HG03025 (cell line): ENCODE measurements at regions not wholly inside any gene's neighbourhood (a gene's known extent, or its start where the extent isn't known, plus 50 kb on each side); places are given as distances from the start of the nearest gene placed in this dataset.

Experiments
- ATAC-seq: cut with Tn5 transposase; IDR thresholded peaks from one replicate; pipeline ENCODE4 v1.9.1; 2021; ENCODE audit warnings: mild to moderate bottlenecking, moderate library complexity; ENCODE audit not compliant: unreplicated experiment, low FRiP score

DNA sequence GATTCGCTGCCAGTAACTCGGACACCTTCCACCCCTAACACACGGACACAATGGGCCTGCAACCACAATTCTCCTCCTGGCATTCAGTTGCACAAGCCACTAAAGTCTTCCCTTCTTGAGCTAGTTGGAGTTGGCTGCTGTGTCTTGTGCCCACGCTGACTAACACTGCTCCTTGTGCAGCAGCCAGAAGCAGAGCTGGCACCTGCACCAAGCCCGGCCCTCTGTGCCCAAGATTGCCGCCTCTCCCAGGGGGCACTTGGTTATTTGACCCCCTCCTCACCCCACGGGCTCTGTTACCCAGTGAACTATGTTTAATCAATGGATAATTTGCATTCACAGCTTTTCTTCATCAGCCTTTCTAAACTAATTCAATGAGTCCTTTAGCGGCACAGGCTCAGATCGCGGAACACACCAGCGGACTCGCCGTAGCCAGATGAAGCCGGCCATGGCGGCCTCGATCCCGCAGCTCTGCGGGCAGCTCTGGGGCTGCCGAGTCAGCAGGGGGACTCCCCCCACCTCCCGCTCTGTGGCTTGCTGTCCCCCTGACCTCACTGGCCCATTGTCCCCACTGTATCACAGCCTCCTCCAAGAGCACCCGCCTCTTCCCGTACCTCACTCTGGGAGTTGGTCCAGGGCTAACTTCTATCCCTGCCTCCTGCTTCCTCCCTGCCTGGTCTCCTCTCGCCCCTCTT lies 94.8 kb upstream of the AFDN start:
- ATAC-seq: no peak

DNA sequence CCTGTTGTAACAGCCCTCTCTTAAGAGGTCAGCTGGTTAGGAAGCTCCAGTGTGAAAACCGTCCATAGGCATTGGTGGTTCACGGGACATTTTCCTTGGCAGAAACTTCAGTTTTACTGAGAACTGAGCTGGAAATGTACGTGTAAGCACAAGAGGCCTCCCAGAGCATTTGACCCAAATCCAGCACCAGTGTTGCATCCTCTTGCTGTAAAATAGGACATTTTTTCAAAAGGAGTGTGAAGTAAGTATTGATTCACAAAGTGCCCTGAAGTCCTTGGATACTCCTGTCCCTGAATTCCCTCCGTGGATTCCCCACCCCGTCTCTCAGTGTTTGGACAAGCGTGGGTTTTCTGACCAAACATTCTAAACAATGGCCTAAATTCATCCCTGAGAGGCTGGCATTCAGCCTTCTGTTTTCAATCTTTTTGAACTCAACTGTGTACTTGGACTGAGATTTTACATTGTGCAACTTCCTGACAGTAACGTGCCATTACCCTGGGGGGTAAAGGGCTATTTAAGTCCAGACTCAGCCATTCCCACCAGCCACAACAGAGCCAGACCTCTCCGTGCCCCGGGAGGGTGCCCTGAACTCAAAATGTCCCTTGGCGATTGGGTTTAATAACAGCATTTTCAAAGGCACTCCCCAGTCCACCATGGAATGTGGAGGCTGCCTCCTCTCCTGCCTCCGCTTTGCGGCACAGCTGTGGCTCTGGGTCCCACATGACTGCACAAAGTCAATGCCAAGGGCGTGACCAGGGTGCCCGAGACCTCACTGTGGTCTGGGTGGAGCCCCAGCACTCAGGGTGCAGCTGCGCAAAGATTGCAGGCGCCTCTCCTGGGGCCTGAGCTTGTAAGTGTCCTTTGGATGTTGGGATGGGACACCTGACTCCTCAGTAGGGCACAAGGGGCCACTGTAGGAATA lies 92.7 kb upstream of the AFDN start:
- no peak for ATAC-seq

DNA sequence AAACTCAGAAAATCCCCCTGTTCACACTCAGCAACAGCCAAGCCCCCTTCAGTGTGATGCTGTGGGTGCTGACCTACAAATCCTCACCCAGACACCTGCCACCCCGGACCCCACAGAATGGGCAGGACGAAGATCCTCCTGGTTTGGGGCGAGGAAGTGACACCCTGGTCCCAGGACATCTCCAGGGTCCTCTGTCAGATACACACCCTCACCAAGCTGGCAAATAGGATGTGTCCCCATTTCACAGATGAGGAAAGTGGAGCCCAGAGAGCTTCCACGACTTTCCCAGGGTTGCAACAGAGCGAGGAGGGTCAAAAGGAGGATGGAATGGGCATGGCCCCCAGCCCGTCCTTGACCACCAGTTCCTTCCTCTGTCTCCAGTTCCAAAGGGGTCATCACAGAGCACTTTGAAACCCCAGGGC lies 92.0 kb upstream of the AFDN start:
- ATAC-seq: no peak

DNA sequence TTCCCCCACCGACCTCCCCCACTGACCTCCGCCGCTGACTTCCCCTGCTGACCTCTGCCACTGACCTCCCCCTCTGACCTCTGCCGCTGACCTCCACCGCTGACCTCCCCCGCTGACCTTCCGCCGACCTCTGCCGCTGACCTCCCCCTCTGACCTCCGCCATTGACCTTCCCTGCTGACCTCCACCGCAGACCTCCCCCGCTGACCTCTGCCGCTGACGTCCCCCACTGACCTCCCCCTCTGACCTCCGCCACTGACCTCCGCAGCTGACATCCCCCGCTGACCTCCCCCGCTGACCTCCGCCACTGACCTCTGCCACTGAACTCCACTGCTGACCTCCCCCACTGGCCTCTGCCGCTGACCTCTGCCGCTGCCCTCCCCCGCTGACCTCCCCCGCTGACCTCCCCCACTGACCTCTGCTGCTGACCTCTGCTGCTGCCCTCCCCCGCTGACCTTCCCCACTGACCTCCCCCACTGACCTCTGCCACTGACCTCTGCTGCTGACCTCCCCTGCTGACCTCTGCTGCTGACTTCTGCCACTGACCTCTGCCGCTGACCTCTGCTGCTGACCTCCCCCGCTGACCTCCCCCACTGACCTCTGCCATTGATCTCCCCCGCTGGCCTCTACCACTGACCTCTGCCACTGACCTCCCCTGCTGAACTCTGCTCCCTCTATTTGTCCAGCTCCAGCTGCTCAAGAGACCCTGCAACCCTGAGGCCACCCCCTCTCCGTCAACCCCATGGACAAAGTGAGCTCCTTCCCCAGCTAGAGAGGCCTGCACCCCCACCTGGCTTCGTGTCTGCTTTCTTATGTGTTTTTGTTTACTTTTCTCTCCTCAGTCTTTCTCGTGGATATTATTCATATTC lies 91.4 kb upstream of the AFDN start:
- ATAC-seq: no peak

DNA sequence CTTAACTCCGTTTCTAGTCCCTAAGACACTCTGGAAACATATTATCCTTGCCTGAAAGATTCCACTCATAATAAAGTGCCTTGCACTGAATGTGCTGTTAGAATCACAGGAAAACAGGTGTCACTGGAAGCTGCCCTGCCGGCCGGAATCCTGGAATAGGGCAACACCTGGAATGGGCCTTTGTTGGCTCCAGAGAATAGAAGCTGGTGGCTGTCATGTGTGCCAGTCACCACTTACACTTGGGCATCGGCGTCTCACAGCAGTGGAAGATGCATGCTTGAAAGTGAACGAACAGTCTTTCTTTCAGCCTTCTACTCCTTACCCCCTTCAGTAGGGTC lies 90.8 kb upstream of the AFDN start:
- ATAC-seq: no peak

DNA sequence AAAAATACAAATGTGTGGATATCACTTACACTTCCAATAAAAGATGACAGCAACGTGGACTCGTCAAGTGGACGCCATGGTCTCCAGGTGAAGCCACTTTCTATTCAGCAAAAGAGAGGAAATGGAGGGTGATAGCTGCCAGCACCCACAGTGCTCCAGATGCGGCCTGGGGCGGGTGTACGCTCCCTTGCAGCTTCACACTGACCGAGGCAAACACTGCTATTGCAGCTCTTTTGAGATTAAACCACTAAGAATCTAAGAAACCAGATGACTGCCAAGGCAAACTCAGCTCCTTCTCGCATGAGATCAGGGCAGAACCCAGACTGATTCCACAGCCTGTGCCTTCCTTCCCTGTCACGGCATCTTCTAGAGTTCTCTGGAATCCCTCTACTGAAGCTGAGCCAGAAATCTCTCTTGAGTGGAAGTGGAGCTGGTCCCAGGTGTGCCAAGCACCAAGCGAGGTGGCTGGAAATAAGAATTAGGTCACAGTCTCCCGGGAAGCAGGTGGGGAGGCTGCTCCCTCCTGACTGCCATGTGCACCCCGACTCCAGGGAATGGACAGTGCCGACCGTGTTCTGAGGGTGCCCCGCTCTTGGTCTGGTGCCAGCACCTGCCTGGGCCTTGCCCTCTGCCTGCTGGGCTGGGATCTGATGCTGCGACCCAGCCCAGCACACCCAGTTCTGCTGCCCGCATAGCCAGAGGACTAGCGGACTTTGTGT lies 90.1 kb upstream of the AFDN start:
- no peak for ATAC-seq

DNA sequence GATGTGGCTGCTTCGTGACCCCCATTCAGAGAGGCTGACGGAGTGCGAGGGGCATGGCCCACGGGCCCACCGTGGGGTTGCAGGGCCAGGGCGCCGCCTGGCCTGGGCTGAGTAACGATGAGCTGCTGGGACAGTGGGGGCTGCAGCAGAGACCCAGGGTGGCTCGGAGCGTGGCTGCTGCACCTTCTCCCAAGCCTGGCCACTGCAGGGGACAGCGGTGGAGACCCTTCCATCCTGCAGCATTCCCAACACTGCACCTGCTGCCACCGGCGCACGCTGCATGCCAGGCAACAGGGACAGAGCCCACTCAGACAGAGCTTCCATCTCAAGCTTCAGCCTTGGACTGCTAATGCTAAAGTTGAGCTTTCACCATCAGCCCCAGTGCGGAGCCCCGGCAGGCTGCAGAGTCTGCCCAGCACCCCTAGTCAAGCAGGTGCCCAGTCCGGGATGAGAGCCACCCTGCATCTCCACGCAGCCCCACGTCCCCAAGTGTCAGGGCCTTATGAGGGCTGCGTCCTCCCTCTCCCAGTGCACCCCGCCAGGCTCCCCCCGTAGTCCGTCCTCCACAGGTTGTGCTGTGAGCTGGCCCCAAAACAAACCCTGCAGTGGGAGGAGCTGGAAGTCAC lies 89.4 kb upstream of the AFDN start:
- ATAC-seq: no peak

DNA sequence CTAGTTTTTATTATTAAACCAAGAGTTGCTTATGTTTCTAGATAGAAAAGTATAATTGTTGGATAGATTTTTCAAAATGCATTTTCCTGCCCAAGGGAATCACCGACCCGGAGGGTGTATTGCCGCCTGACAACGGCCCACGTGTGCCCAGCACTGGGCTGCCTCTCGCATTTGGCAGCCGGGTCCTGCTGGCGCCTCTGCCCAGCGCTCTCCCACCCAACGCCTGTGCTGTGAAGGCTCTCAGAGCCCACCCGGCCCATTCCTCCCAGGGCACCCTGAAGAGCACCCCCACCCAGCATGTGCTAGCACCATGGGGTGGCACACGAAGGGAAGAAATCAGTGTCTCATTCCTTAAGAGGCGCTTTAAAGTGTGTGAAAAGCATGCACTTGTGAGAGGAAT lies 88.3 kb upstream of the AFDN start:
- ATAC-seq: no peak

DNA sequence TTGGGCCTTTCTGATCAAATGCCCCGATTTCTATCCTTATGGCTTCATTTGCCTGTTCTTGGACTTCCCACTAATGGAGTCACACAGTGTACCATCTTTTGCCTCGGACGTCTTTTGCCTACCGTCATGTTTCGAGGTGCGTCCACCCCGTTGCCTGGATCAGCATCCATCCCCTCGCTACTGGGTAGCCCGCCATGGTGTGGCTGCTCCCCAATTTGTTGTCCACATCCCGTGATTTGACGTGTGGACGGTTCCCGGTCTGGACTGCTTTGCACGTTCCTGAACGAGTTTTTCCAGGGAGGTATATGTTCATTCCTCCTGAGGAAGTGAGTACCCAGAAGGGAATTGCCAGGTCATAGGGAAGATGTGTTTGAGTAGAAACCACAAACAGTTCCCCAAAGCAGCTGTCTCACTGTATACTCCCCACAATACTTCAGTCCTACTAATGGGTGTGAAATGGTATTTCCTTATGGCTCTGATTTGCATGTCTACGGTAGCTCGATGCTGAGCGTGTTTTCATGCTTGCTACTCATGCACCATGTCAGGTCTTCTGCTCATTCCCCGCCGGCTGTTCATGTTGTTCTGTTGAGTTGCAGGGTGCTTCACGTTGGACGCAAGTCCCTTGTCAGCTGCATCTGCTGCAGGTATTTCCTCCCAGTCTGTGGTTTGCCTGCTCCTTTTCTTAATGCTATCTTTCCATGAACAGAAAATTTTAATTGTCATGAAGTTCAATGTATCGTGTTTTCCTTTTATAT lies 86.8 kb upstream of the AFDN start:
- no peak for ATAC-seq

DNA sequence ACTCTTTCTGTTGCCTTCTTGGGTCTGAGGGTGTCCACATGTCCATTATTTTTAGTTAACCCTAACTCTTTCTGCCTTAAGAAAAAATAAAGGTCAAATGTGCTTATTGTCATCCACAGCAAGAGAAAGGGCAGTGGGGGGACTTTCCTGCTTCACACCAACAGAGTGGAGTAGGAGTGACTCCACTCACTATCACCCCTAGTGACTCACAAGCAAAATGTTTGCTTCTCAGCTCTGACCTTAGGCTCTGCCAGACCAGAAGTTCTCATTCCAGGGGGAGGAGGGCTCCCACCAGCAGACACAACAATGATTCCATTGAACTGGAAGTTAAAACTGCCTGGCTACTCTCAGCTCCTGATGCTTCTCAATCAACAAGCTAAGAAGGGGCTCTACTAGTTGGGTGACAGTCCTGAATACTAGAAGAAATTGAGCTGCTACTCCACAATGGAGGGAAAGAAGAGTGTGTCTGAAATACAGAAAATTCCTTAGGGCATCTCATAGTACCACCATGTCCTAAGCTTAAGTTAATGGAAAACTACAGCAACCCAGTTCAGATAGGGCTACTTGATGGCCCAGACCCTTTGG lies 83.9 kb upstream of the AFDN start:
- ATAC-seq: no peak

DNA sequence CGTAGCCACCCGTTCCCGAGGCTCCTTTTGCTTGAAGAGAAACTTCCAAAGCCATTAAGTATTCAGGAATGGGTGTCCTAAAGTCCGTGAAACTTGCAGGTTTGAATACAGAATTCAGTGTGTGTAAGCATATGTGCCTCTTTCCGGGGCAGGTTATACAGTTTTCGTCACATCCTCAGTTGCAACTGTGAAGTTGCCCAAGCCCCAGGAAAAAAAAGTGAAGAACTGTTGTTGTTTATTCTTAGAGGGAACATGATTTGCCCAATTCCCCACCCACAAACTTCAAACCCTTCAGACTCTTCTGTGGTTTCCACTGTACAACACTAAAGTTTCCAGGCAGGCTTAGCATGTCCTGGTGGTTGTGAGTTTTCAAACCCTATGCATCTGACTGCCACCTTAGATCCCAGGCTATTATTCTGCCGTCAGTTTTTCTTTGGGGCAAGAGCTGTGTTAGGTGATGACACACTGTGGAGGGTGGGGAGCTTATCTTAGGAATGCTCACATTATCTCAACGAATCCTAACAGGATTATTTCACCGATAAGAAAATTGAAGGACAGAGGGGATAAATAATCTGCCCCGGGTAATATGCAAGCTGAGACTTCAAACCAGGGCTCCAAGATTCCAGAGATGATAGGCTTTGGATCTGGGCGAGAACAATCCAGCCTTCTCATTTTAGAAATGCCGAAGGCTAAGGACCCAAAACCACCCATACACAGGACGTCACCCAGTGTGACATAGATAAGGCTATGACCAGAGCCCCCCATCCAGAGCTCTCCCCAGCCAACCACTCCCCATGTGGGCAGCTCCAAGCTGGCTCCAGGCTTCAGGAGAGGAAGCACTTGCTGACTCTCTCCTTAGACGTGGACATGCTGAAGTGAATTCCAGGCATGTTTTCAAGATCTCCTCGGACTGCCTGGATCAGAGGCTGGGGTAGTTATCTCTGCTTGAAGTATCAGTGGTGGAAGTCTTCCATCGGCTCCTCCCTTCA lies 81.7 kb upstream of the AFDN start:
- no peak for ATAC-seq

DNA sequence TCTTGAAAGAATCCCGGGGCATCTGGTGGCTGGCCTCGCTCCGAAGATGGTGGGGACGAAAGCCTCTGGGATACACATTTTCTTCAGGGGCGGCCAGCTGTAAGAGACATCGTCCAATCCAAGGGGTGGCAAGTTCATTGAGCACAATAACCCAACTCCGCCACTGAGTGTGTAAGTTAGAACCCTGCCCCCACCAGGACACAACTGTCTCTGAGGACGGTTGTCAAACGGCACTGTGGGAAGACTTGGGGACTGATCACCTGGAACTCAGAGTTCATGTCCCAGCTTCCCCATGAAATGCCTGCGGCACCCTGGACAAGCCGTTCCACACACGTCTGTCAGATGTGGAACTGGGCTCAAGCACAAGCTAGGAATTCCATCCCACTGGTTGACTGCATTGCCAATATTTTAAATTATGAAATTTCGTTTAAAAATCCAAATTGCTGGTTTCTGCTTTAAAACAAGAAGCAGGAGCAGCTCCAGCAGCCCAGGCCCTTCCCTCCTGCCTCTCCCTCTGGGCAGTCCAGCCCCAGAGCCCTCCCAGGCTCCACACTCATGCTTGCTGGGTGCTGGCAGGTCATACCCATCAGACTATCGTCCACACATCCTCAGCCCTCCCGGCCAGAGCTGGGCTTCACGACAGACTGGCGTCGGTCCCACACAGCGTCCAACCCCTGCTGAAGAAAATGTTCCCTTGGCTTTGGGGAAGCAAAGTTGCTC lies 80.9 kb upstream of the AFDN start:
- ATAC-seq: no peak

DNA sequence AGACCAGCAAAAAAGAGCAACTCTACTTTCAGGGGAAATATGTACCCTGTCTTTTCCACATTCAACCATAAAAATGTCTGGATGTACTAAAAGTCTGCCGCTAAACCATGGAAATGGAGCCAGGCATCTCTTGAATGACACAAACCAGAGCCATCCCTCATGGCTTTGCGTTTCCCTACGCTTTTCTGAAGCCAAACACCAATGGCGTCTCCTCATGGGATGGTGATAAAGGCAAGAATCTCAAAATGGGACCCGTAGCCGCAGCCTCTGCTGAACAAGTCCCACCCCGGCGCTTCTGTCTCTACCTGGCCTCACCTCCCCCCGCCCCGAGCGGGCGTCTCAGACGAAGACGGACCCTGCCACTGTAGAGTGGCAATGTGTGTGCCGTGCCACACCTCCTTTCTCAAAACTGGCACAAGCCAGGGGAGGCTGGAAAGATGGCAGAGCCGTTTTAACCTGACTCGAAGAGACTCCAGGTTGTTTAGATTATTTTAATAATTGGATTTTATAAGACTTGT lies 80.3 kb upstream of the AFDN start:
- ATAC-seq: no peak

DNA sequence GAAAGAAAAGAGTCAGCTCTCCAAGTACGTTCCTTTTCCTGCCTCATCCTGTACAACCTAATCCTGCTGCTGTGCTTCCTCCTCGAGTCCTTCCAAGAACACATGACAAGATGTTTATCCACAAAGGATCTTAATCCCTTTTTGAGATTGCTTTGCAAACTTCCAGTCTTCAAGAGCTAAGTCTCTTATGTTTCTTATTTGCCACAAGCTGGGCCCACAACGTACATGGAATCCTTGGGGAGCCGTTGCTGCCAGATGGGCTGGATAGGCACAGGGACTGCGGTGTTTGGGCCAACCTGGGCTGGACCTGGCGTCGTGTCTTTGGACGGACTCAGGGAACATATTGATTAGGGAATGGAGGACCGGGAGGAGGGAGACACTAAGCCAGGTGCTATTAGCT lies 79.7 kb upstream of the AFDN start:
- no peak for ATAC-seq

DNA sequence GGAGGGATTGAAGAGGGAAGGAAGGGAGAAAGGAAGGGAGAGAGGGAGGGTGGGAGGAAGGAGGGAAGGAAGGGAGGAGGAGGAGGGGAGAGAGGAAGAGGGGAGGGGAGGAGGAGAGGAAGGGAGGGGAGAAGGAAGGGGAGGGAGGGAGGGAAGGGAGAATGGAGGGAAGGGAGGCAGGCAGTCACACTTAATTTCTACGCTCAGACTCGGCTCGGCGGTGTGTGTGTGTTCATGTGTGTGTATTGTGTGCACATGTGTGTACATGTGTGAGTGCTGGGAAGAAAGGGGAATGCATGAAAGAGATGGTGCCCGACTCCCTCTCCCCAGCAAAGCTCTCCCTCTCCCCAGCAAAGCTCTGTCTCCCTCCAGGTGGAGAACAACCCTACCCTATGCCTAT lies 79.1 kb upstream of the AFDN start:
- no peak for ATAC-seq

DNA sequence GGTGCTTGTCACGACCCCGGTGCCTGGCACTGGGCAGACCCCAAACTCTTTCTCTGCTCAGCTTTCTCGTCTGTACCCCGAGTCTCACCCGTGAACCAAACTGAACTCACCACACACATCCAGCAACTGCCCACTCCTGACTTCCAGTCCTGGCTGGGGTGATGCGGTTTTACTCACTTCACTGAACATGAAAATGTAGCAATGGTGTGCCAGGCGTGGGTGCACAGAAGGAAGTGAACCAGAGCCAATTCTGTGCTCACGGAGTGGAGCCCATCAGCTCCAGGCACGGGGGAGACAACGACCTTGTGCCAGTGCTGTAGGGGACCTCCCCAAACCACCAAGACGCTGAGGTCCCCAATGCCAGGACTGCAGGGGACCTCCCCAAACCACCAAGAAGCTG lies 78.7 kb upstream of the AFDN start:
- no peak for ATAC-seq
